Activated T-helper 2 cell treated with anti-CD3 and anti-CD28 coated beads, Interferon-gamma antibody, Interleukin-2, Interleukin-4, amounts not matched to agents 10 μg/mL and 5 μg/mL and 100 μg/mL, durations not matched to agents 14 hours and 24 hours and 36 hours (primary cell): ENCODE measurements at regions not wholly inside any gene's neighbourhood (a gene's known extent, or its start where the extent isn't known, plus 50 kb on each side); places are given as distances from the start of the nearest gene placed in this dataset.

Source experiments
- DNase-seq: peaks from one replicate; pipeline ENCODE4 v3.0.0; 2021; ENCODE audit warnings: low spot score
- H3K27ac Mint-ChIP-seq: one replicate; pipeline ENCODE4 v1.8.0; 2021; ENCODE audit warnings: mixed read lengths
- H3K27me3 Mint-ChIP-seq: one replicate; pipeline ENCODE4 v1.8.0; 2021; ENCODE audit warnings: low read depth, mixed read lengths
- H3K36me3 Mint-ChIP-seq: one replicate; pipeline ENCODE4 v1.8.0; 2021; ENCODE audit warnings: low read depth, mixed read lengths
- H3K4me1 Mint-ChIP-seq: one replicate; pipeline ENCODE4 v1.8.0; 2021; ENCODE audit warnings: low read depth, mixed read lengths
- H3K4me3 Mint-ChIP-seq: one replicate; pipeline ENCODE4 v1.8.0; 2021; ENCODE audit warnings: low read depth, mild to moderate bottlenecking, moderate library complexity, mixed read lengths
- H3K9me3 Mint-ChIP-seq: one replicate; pipeline ENCODE4 v1.8.0; 2021; ENCODE audit warnings: mixed read lengths
- intact Hi-C: fragments of 100-400 bp; cut with micrococcal nuclease; formaldehyde crosslinking; loops from one replicate; pipeline ENCODE4 v1.15.1; 2023

DNA sequence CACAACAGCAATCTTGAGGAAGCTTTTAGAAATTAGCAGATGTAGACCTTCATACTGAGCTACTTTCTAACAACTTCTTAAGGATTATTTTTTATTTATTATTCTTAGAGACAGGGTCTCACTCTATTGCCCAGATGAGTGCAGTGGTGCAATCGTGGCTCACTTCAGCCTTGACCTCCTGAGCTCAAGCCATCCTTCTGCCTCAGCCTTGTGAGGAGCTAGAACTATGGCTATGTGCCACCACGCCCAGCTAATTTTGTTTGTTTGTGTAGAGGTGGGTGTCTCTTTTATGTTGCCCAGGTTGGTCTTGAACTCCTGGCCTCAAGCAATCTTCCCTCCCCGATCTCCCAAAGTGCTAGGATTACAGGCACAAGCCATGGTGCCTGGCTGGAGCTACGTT, 200.6 kb downstream of the TSHZ3 start:
- H3K4me1 Mint-ChIP-seq: no peaks in the 10 kb centered on the region
- H3K36me3 Mint-ChIP-seq: no peaks in the 10 kb centered on the region
- intact Hi-C loops: no loop called here
- H3K4me3 Mint-ChIP-seq: no peak overlapping the region
- no peaks in the 10 kb centered on the region for H3K27me3 Mint-ChIP-seq
- H3K27ac Mint-ChIP-seq: no peak overlapping the region
- H3K9me3 Mint-ChIP-seq: no peaks in the 10 kb centered on the region
- DNase-seq: no peak

DNA sequence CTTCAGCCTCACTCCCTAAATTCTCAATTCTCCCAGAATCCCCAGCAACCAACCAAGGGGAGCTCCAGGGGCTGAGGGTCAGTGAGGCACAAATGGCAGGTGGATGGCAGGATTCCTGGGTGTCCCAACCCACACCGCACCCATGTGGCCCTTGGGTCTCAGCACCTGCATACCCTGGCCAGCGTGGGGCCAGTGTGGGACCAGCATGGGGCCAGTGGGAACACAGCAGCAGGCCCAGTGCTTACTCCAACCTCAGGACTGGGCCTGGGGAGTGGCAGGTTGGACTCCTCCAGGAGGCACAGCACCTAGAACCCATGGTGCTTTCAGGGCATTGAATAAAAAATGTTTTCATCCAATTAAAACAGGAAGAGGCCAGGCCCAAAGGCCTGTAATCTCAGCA, 202.0 kb downstream of the TSHZ3 start:
- no peaks in the 10 kb centered on the region for H3K27me3 Mint-ChIP-seq
- H3K4me3 Mint-ChIP-seq: no peak overlapping the region
- no peak overlapping the region for H3K27ac Mint-ChIP-seq
- H3K36me3 Mint-ChIP-seq: no peaks in the 10 kb centered on the region
- H3K9me3 Mint-ChIP-seq: no peaks in the 10 kb centered on the region
- no peak for DNase-seq
- intact Hi-C loops: no loop called here
- no peaks in the 10 kb centered on the region for H3K4me1 Mint-ChIP-seq

GRCh38 chr19:31146546-31147183, 202.6 kb downstream of the TSHZ3 start:
- Mint-ChIP-seq H3K36me3 (no peaks in the 10 kb centered on the region), H3K27ac (no peak overlapping the region), H3K4me1 (no peaks in the 10 kb centered on the region), H3K4me3 (no peak overlapping the region), H3K9me3 (no peaks in the 10 kb centered on the region), H3K27me3 (no peaks in the 10 kb centered on the region)
- DNase-seq: no peak
- intact Hi-C loops: no loop called here

DNA sequence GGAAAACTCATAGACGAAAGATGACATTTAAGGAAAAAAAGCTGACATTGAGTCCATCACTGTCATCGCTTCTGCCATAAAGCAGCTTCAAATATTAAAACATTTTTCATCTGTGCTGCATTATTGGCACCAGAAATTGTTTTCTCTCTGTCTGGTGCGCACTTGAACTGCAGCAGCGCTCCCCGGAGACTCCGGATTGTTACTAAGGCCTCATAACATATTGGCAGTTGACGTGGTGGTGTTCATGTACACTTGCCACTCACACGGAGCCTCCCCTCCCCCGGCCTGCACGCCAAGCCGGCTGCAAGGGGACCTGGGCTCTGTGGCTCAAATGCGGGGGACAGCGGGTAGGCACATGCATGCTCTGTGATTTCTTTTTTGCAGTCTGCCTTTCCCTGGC, 203.2 kb downstream of the TSHZ3 start:
- H3K4me1 Mint-ChIP-seq: no peaks in the 10 kb centered on the region
- H3K27me3 Mint-ChIP-seq: no peaks in the 10 kb centered on the region
- intact Hi-C loops: no loop called here
- no peak for DNase-seq
- H3K36me3 Mint-ChIP-seq: no peaks in the 10 kb centered on the region
- H3K27ac Mint-ChIP-seq: no peak overlapping the region
- no peaks in the 10 kb centered on the region for H3K9me3 Mint-ChIP-seq
- H3K4me3 Mint-ChIP-seq: no peak overlapping the region

DNA sequence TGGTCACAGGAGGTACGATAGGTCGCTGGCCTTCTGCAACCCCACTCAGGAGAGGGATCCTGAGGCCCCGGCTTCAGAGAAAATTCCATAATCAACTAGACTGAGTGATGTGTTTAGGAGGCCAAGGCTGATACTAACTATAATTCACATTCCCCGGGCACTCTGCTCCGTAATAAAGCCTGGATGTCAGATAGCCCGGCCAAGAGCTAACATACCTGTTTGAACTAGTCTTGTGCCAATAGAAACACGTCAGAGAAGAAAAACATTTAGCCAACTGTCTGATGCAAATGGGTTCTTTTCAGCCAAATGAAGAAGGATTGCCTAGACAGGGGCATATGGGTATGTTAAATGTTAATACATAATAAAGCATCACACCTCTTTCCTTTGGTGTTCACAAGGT, 204.2 kb downstream of the TSHZ3 start:
- H3K27me3 Mint-ChIP-seq: no peaks in the 10 kb centered on the region
- H3K4me3 Mint-ChIP-seq: no peak overlapping the region
- no peak for DNase-seq

DNA sequence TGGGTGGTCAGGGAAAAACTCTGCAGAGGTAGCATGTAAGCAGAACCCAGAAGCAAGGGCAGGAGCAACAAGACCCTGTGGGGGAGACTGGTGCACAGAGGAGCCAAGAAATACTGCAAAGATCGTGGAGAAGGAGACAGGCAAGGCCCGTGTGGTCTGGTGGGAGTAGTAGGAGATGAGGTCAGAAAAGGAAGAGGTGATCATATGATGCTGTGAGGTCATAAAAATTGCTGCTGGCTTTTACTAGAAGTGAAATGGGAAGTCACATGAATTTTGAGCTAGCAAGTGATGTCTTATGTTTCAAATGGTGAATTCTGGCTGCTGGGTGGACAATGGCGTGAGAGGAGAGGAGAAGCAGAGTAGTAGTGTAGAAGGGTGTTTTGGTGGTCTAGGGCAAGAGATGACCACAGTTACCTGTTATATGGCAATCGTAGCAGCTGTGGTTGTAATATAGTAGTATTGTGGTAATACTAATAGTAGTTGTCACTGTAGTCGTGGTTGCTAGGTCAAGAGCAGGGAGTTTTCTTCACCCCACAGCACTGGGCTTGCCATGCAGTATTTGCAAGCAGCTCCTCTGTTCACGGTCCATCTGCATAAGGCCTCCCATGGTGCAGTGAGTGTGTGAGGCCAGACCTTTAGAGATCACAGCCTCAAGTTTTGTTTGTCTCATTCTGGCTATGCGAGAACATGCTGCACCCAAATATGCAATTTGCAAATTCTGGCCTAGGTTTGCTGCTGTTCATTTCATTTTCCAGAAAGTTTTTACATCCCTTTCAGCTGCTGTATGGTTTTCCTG, 205.0 kb downstream of the TSHZ3 start:
- Mint-ChIP-seq H3K4me3 (no peak overlapping the region), H3K27ac (no peak overlapping the region), H3K36me3 (no peaks in the 10 kb centered on the region), H3K9me3 (no peaks in the 10 kb centered on the region), H3K4me1 (no peaks in the 10 kb centered on the region), H3K27me3 (no peaks in the 10 kb centered on the region)
- intact Hi-C loops: no loop called here
- no peak for DNase-seq

More for the DNA sequence above, 204.2 kb downstream of the TSHZ3 start:
- H3K4me1 Mint-ChIP-seq: no peaks in the 10 kb centered on the region
- no peaks in the 10 kb centered on the region for H3K36me3 Mint-ChIP-seq
- no peak overlapping the region for H3K27ac Mint-ChIP-seq
- H3K9me3 Mint-ChIP-seq: no peaks in the 10 kb centered on the region
- intact Hi-C loops: no loop called here

- no peak for DNase-seq
- Mint-ChIP-seq H3K4me3 (no peak overlapping the region), H3K9me3 (no peaks in the 10 kb centered on the region), H3K4me1 (no peaks in the 10 kb centered on the region), H3K27me3 (no peaks in the 10 kb centered on the region), H3K27ac (no peak overlapping the region), H3K36me3 (no peaks in the 10 kb centered on the region)
- intact Hi-C loops: no loop called here
These were observed 207.9 kb downstream of the TSHZ3 start for GRCh38 chr19:31141301-31141700.

GRCh38 chr19:31140717-31141116, 208.5 kb downstream of the TSHZ3 start:
- intact Hi-C loops: no loop called here
- Mint-ChIP-seq H3K27ac (no peak overlapping the region), H3K9me3 (no peaks in the 10 kb centered on the region), H3K36me3 (no peaks in the 10 kb centered on the region), H3K4me3 (no peak overlapping the region), H3K27me3 (no peaks in the 10 kb centered on the region), H3K4me1 (no peaks in the 10 kb centered on the region)
- no peak for DNase-seq

DNA sequence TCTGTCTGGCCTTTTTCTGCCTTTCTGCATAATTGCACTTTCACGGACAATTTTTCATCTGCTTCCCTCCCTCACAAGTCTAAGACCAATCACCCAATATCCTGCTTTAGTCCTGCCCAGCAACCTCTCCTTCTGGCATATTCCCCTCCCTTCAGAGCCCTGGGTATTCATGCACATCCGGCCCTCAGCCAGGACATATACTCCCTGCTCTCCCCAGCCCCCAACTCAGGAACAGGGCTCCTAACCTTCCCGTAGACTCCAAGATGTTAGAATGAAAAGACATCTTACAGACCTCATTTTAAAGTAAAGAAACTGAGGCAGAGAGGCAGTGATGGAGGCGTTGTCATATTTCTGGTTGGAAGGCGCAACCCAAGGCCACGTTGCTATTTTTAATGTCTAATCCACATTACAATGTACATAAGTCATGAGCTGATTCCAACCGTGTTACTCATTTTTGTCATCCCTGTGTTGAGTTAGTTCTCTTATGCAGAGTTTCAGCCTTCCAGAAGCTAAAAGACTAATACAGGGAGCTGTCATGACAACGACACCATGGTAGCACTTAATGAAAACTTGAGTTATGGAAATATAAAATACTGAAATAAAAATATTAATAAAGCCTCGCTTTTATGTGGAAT, 209.2 kb downstream of the TSHZ3 start:
- H3K36me3 Mint-ChIP-seq: no peaks in the 10 kb centered on the region
- intact Hi-C loops: no loop called here

DNA sequence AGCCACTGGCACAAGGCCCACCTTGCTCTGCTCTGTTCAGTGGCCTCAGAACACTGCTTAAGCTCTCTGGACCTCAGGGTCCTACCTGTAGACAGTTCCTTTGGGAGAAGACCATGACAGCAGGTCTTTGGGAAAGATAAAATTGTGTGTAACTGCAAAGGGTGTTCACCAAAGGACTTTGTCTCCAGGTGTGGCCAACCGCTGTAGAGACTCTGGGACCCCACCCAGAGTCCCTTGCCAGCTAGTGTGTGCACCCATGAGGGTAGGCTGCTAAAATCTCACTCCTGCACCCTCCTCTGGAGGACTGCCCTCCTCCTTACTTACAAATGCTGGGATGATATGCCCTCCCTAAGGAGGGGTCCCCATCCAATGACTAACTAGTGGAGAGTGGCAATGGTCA, 211.2 kb downstream of the TSHZ3 start:
- intact Hi-C loops: no loop called here
- no peak for DNase-seq
- Mint-ChIP-seq H3K36me3 (no peaks in the 10 kb centered on the region), H3K4me1 (no peaks in the 10 kb centered on the region), H3K4me3 (no peak overlapping the region), H3K27me3 (no peaks in the 10 kb centered on the region), H3K27ac (no peak overlapping the region), H3K9me3 (no peaks in the 10 kb centered on the region)

More for the DNA sequence above, 209.2 kb downstream of the TSHZ3 start:
- no peaks in the 10 kb centered on the region for H3K9me3 Mint-ChIP-seq
- H3K4me1 Mint-ChIP-seq: no peaks in the 10 kb centered on the region
- no peak overlapping the region for H3K4me3 Mint-ChIP-seq
- DNase-seq: no peak
- H3K27me3 Mint-ChIP-seq: no peaks in the 10 kb centered on the region
- H3K27ac Mint-ChIP-seq: no peak overlapping the region

DNA sequence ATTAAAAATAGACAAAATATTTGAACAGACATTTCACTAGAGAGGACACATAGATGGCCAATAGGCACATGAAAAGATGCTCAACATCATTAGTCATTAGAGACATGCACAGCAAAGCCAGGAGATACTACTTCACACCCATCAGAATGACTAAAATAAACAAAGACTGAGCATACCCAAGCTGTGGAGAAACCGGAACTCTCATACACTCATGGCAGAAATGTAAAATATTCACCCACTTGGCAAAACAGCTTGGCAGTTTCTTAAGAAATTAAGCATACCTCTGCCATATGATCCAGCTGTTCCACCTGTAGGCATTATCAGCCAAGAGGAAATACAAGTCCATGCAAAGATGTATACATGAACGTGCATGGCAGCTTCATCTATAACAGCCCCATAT, 213.4 kb downstream of the TSHZ3 start:
- Mint-ChIP-seq H3K27me3 (no peaks in the 10 kb centered on the region), H3K9me3 (no peaks in the 10 kb centered on the region), H3K27ac (no peak overlapping the region), H3K4me3 (no peak overlapping the region), H3K36me3 (no peaks in the 10 kb centered on the region), H3K4me1 (no peaks in the 10 kb centered on the region)
- no peak for DNase-seq
- intact Hi-C loops: no loop called here

GRCh38 chr19:31132753-31133110, 216.5 kb downstream of the TSHZ3 start:
- Mint-ChIP-seq H3K9me3 (no peaks in the 10 kb centered on the region), H3K4me1 (no peaks in the 10 kb centered on the region), H3K36me3 (no peaks in the 10 kb centered on the region), H3K27me3 (no peaks in the 10 kb centered on the region), H3K27ac (no peak overlapping the region), H3K4me3 (no peak overlapping the region)
- no peak for DNase-seq
- intact Hi-C loops: no loop called here

GRCh38 chr19:31128291-31128690, 220.9 kb downstream of the TSHZ3 start:
- intact Hi-C loops: no loop called here
- Mint-ChIP-seq H3K27me3 (no peaks in the 10 kb centered on the region), H3K27ac (no peak overlapping the region), H3K4me1 (no peaks in the 10 kb centered on the region), H3K36me3 (no peaks in the 10 kb centered on the region), H3K9me3 (no peaks in the 10 kb centered on the region), H3K4me3 (no peak overlapping the region)
- no peak for DNase-seq
